Left forelimb (tissue), 1 donor: ENCODE measurements at regions not wholly inside any gene's neighbourhood (a gene's known extent, or its start where the extent isn't known, plus 50 kb on each side); places are given as distances from the start of the nearest gene placed in this dataset.

Experiments
- DNase-seq: peaks from one replicate; pipeline ENCODE4 v3.0.0-alpha.2; 2018; ENCODE audit warnings: low spot score

DNA sequence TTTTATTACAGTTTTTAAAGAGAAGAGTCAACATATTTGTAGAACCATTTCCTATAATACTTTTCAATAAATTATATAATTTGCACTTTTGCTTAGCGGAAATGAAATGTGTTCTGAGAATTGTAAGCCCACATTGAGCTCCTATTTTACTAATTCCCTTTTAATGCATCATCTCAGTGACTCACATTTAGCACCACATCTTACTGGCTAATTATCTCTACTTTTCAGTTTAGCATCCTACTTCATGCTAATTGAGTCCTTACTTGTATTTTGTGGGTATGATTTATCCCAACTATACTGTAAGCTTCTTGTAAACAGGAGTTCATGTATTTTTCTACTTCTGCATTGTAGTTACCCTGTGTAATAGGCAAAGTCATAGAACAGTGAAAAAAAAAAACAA lies 67.5 kb downstream of the TMX1 start:
- no peak for DNase-seq

GRCh38 chr14:51308866-51309265 lies 68.8 kb downstream of the TMX1 start:
- no peak for DNase-seq

DNA sequence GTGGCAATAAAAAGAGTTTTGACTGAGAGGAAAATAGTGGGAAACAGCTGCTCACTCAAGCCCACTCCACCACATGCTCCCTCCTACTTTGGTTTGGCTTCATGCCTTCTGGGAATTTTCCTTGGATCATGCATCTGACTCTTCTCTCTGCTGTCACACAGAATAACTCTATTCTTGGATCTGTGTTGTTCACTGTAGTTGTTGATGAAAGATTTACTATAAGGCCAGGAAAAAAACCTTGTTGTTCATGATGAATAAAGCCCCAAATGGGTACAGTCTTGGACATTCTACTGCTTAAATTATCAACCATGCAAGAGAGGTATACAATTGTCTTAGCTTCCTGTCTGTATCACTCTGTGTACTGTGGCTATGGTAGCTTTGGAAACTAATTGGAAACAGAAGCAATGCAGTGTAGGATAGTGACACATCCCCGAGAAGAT lies 70.5 kb downstream of the TMX1 start:
- no peak for DNase-seq

- DNase-seq, result no peak
Observed at GRCh38 chr14:51314321-51315015, 74.4 kb downstream of the TMX1 start.

DNA sequence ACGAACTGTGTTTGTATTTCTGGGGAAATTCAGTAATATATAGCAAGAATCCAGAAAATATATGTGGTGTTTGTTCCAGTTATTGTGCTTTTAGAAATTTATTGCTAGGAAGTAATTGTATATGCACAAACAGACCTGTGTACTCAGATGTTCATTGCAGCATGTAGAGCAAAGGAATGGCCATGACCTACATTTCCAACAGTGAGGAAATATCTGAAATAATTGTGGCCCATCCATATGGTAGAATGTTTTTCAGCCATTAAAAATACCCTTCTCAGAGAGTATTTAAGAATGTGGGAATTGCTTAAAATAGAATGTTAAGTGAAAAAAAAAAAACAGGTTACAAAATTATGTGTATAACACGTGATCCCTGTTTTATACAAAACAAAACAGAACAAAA lies 77.3 kb downstream of the TMX1 start:
- no peak for DNase-seq

- no peak for DNase-seq
Observed at GRCh38 chr14:51318813-51319597, 79.0 kb downstream of the TMX1 start.

DNA sequence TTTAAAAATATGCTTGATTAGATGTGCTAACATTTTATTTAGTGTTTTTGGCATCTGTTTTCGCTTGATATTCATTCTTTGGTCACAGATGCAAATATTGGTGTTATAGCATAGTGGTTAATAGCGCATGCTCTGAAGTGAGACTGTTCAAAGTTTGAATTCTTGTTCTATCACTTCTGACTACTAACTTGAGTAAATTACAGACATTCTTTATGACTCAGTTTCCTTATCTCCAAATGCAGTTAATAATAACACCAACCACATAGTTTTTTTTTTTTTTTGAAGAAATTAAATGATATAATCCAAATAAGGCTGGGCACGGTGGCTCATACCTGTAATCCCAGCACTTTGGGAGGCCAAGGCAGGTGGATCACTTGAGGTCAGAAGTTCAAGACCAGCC lies 81.0 kb downstream of the TMX1 start:
- DNase-seq, result no peak

GRCh38 chr14:51323492-51323891 lies 83.4 kb downstream of the TMX1 start:
- no peak for DNase-seq

- no peak for DNase-seq
Observed at GRCh38 chr14:51327376-51327775, 87.3 kb downstream of the TMX1 start.

- no peak for DNase-seq
Observed at GRCh38 chr14:51328064-51328771, 88.2 kb downstream of the TMX1 start.

DNA sequence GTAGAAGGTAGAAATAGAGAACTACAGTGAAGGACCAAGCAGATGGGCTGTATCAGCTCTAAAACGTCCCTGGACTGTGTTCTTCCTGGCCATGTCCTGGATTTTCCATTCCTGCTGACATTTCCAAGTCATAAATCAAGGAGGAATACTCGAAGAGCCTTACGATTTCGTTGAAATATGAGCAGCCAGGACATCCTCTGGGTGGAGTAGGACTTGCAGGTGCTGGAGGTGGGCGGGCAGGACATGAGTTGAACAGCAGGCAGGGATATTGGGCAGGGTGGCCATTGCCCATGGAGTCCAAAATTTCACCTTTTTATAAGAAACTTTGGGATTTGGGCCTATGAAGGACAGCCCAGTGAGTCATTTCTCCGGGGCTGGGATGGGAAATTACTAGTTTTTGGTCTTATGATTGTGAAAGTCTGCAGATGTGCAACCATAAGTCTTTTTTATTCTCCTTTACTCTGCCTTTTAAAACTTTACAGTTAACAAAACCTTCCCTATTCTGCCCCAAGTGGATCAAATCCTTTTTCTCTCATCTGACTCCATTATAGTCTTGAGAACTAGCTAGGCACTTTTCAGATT lies 88.8 kb downstream of the TMX1 start:
- no peak for DNase-seq

- no peak for DNase-seq
Observed at GRCh38 chr14:51331486-51332367, 91.7 kb downstream of the TMX1 start.

DNA sequence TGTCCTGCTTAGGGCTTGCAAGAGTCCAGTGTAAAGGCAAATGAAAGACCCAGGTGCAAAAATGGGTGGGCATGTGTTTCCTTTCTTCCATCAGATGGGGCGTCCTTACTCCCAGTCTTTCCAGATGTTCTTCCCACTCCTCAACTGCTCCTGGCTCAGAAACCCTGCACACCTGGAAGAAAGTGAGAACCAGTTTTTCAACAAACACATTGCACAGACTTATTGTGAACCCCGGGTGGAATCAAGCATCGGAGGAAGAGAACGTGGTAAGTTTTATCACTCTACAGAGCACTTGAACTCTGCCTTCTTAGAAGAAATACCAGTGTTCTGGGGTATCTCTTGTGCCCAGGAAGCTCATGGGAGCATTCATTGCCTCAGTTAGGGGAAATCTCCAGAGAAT lies 93.3 kb downstream of the TMX1 start:
- no peak for DNase-seq

DNA sequence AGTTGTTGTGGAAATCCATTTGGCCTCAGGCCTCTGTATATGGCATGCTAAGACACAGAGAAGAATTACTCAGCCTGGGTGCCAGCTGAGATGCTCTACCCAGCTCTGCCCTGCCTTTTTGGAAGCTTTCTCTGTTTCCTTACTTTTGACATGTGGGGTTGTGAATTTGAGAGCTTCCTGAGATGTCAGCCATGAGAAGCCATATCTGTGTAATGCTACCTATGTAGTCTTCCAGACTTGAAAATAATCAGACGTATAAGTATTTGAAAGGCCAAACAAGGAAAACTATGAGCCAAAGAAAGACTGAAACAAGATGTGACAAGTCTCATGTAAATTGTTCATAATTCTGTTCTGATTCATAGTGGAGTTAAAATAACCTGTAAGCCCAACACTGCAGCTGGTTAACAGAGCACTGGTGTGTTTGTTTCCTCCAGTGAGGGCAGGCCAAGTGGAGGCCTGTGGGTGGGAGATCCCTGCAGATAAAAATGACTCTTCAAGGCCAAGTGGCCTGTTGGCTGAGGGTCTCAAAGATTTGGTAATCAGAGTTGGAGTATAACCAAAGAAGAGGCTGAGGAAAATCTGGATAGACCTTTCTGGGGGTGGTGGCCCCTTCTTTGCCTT lies 94.0 kb downstream of the TMX1 start:
- no peak for DNase-seq

GRCh38 chr14:51334566-51334965 lies 94.5 kb downstream of the TMX1 start:
- no peak for DNase-seq

DNA sequence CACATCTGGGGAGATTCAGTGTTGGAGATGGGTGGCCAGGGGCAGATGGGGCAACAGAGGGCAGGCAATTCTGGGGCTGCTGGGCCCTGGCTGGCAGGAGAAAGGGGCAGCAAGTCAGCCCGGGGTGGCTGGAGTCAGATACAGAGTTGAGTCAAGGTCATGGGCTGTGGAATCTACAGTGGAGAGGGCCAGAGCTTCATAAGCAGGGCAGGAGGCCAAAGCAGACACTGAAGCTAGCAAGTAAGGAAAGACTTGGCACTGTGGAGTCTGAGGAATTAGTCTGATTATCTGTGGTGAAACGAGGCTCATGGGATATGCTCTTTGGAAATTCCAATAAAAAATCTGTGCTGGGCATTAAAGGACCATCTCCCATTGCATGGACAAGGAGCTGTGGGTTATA lies 95.5 kb downstream of the TMX1 start:
- no peak for DNase-seq

GRCh38 chr14:51335961-51336723 lies 96.1 kb downstream of the TMX1 start:
- DNase-seq, result no peak

GRCh38 chr14:51336734-51337133 lies 96.7 kb downstream of the TMX1 start:
- DNase-seq, result no peak

DNA sequence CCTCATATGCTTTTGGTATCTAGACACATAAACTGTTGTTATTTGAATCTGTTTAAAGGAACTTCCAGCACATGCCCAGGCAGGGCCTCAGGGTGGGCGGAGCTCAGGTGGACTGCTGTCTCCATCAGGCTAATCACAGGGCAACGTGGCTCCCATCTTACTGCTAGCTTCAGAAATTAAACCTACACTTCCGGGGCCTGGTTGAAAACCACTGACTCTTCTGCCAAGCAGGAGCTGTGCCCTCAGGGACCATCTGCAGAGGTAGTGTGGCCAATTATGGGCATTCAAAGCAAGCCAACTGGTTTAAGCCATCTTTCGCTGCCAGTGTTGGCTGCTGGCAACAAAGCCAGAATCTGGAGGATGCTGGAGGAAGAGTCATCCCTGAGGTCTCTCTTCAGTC lies 97.5 kb downstream of the TMX1 start:
- DNase-seq, result no peak

DNA sequence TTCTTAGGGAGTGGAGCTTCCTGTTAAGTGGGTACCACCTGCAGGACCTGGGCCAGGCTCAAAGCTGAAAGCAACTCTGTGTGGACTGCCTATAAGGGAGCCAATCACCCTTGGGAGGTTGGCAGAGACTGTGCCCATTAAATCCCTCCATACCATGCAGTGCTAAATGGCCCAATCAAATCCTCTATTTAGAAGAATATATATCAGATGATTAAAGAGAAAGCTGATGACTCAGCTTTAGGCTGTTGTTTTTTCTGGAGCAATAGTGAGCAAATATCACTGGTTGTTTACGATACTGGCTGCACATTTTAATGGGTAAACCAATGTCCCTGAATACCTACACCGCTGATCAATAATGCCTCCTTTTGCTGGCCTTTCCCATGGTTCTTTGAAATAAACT lies 101.3 kb downstream of the TMX1 start:
- no peak for DNase-seq
